Thyroid gland (tissue), 4 donors: ENCODE measurements at regions not wholly inside any gene's neighbourhood (a gene's known extent, or its start where the extent isn't known, plus 50 kb on each side); places are given as distances from the start of the nearest gene placed in this dataset.

Experiments used
- DNase-seq, 2 donors: peaks; one replicate each; pipeline ENCODE4 v3.0.0-alpha.2; 2019
- H3K27ac ChIP-seq, 3 donors: fragments of 200-600 bp; sonication (generic); 1 replicate in 2 of 3; 2 replicates in 1 of 3; pipeline ENCODE4 v1.5.1; 2016 to 2019; ENCODE audit warnings: mild to moderate bottlenecking in 1 of 3, moderate library complexity in 1 of 3
- H3K27me3 ChIP-seq: fragments of 200-600 bp; sonication (generic); one replicate; pipeline ENCODE4 v1.5.1; 2019
- H3K36me3 ChIP-seq, 2 donors: fragments of 200-600 bp; sonication (generic); one replicate each; pipeline ENCODE4 v1.5.1; 2016 to 2019
- H3K4me1 ChIP-seq, 2 donors: fragments of 200-600 bp; sonication (generic); one replicate each; pipeline ENCODE4 v1.5.1; 2017 to 2019
- H3K4me3 ChIP-seq, 3 donors: fragments of 200-600 bp; sonication (generic); replicated peaks in 1 of 3; 1 replicate in 2 of 3; 2 replicates in 1 of 3; pipeline ENCODE4 v1.5.1; 2016; ENCODE audit warnings: mild to moderate bottlenecking in 1 of 3
- H3K9me3 ChIP-seq: fragments of 200-600 bp; sonication (generic); one replicate; pipeline ENCODE4 v1.5.1; 2017
- POLR2A ChIP-seq, 2 donors: fragments of 450-650 bp; IDR thresholded peaks; one replicate each; pipeline ENCODE4 v1.6.1; 2017; ENCODE audit warnings: antibody characterized with exemption in 2 of 2, mild to moderate bottlenecking in 2 of 2, moderate library complexity in 1 of 2
- WGBS, 2 donors: methylation state at CpG; one replicate each; pipeline ENCODE4 v1.1.5; 2017; 5-methylcytosine and 5-hydroxymethylcytosine counted together
- intact Hi-C: fragments of 100-400 bp; cut with DNase I; formaldehyde crosslinking; loops from one replicate; pipeline ENCODE4 v1.15.1; 2023
- TF ChIP-seq, protein P1 (sequence below), 6 experiments: fragments of 200-600 bp in 3 of 6; fragments of 450-650 bp in 3 of 6; sonication (generic) in 3 of 6; IDR thresholded peaks; one replicate each; pipeline ENCODE4 v1.5.1; 2016 to 2019; ENCODE audit warnings: antibody characterized with exemption in 6 of 6, mild to moderate bottlenecking in 2 of 6, inconsistent platforms in 1 of 6, moderate library complexity in 1 of 6

GRCh38 chr6:77151241-77151640 is 312.1 kb downstream of the HTR1B start:
- 69 to 70% methylated on average over 4 of the region's 4 CpGs for WGBS, 2 donors
- DNase-seq = no peak
- H3K36me3 ChIP-seq = no peaks in the 10 kb centered on the region
- H3K27ac ChIP-seq = no peak overlapping the region
- no peaks in the 10 kb centered on the region for H3K9me3 ChIP-seq
- no peaks in the 10 kb centered on the region for H3K27me3 ChIP-seq
- intact Hi-C loops = no loop called here
- TF ChIP-seq POLR2A (IDR thresholded peaks at IDR 0.05) = no peak
- TF ChIP-seq, protein P1, sequence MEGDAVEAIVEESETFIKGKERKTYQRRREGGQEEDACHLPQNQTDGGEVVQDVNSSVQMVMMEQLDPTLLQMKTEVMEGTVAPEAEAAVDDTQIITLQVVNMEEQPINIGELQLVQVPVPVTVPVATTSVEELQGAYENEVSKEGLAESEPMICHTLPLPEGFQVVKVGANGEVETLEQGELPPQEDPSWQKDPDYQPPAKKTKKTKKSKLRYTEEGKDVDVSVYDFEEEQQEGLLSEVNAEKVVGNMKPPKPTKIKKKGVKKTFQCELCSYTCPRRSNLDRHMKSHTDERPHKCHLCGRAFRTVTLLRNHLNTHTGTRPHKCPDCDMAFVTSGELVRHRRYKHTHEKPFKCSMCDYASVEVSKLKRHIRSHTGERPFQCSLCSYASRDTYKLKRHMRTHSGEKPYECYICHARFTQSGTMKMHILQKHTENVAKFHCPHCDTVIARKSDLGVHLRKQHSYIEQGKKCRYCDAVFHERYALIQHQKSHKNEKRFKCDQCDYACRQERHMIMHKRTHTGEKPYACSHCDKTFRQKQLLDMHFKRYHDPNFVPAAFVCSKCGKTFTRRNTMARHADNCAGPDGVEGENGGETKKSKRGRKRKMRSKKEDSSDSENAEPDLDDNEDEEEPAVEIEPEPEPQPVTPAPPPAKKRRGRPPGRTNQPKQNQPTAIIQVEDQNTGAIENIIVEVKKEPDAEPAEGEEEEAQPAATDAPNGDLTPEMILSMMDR (IDR thresholded peaks at IDR 0.05) = no peak
- H3K4me3 ChIP-seq = no peak overlapping the region
- no peaks in the 10 kb centered on the region for H3K4me1 ChIP-seq

- DNase-seq = no peak
- intact Hi-C loops = no loop called here
Measured at GRCh38 chr6:77150736-77151135, 312.6 kb downstream of the HTR1B start.

DNA sequence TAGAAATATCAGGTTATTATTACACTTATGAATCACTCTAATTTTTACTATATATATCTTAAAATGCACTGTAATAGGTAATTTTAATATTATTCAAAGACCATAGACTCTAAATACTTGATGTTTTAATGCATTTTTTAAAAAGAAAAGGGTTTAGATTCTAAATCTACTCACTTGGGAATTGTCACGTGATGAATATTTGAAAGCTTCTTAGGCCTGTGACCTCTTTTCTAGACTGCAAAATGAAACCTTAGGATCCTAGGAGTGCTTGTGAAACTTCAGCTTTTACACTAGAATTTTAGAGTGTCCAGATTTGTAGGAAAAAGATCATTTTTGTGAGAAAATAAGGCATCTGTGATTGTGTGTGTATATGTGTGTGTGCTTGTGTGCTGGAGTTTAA is 318.0 kb downstream of the HTR1B start:
- Histone ChIP-seq H3K9me3 (no peaks in the 10 kb centered on the region), H3K27me3 (no peaks in the 10 kb centered on the region), H3K27ac (no peak overlapping the region), H3K4me3 (no peak overlapping the region), H3K4me1 (no peaks in the 10 kb centered on the region), H3K36me3 (no peaks in the 10 kb centered on the region)
- TF ChIP-seq, protein P1 (IDR thresholded peaks at IDR 0.05) = no peak
- no peak for TF ChIP-seq POLR2A (IDR thresholded peaks at IDR 0.05)
- no peak for DNase-seq
- WGBS, 2 donors = 75 to 81% methylated on average over 1 of the region's 1 CpG
- intact Hi-C loops = no loop called here

More at GRCh38 chr6:77150736-77151135, 312.6 kb downstream of the HTR1B start:
- no peaks in the 10 kb centered on the region for H3K27me3 ChIP-seq
- no peaks in the 10 kb centered on the region for H3K4me1 ChIP-seq
- no peak overlapping the region for H3K27ac ChIP-seq
- TF ChIP-seq, protein P1 (IDR thresholded peaks at IDR 0.05) = no peak
- no peak for TF ChIP-seq POLR2A (IDR thresholded peaks at IDR 0.05)
- H3K9me3 ChIP-seq = no peaks in the 10 kb centered on the region
- no peaks in the 10 kb centered on the region for H3K36me3 ChIP-seq
- no peak overlapping the region for H3K4me3 ChIP-seq

DNA sequence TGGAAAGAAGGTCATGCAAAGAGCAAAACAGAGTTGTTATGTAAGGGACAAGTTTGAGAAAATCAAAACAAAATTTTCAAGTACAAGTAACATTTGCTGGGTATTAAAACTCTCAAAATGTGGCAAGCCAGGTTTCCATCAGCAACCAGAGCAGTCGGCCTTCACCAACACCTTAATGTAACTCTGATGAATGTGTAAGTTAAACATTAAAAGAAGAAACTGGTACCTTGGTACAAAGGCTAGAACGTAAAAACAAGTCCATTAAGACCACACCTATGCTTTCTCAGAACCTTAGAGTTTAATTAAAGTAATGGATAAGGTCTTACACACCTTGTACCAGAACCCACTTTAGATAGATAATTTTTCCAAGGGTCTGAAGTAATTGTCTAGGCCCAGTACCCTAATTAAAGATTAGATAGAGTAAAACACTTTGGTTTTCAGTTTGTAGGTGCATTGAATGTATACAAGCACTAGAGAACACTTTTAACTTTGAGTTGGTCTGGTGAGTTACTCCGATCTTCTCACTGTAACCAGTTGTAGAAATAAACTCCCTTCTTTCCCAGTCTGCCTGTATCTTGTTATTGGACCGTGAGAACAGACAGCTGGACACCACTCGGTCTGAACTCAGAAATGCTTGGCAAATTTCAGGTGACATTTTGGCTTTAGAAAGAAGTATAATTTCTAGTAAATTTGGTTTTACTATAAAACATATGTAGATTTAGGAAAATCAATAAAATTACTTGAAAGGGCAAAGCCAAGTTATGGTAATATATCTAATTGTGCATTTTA is 319.4 kb downstream of the HTR1B start:
- Histone ChIP-seq H3K4me1 (no peaks in the 10 kb centered on the region), H3K36me3 (no peaks in the 10 kb centered on the region), H3K9me3 (no peaks in the 10 kb centered on the region), H3K4me3 (no peak overlapping the region), H3K27me3 (no peaks in the 10 kb centered on the region), H3K27ac (no peak overlapping the region)
- 85 to 91% methylated on average over 5 of the region's 5 CpGs for WGBS, 2 donors
- intact Hi-C loops = no loop called here
- DNase-seq = no peak
- no peak for TF ChIP-seq POLR2A (IDR thresholded peaks at IDR 0.05)
- TF ChIP-seq, protein P1 (IDR thresholded peaks at IDR 0.05) = no peak

DNA sequence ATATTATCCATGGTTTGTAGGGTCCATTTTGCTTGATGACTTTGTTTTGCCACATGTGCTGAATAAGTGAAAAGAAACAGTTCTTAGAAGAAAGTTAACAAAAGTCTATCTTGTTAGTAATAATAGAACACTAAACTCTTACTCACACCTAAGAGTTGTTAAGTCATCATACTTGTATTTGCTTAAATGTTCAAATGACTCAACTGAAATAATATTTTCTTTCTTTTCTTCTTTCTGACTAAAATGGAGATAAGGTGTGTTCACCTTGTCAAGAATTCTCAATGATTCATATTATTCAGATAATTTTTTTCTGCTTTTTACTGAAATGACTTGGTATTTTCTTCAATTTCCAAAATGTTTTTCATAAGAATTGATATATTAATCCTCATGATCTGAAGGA is 327.2 kb downstream of the HTR1B start:
- no peaks in the 10 kb centered on the region for H3K36me3 ChIP-seq
- no peaks in the 10 kb centered on the region for H3K27me3 ChIP-seq
- H3K9me3 ChIP-seq = no peaks in the 10 kb centered on the region
- no peak overlapping the region for H3K4me3 ChIP-seq
- intact Hi-C loops = no loop called here
- DNase-seq = no peak
- H3K4me1 ChIP-seq = no peaks in the 10 kb centered on the region
- no peak for TF ChIP-seq POLR2A (IDR thresholded peaks at IDR 0.05)
- TF ChIP-seq, protein P1 (IDR thresholded peaks at IDR 0.05) = no peak
- H3K27ac ChIP-seq = no peak overlapping the region
